BJ (cell line): ENCODE measurements at regions not wholly inside any gene's neighbourhood (a gene's known extent, or its start where the extent isn't known, plus 50 kb on each side); places are given as distances from the start of the nearest gene placed in this dataset.

ENCODE experiments used
- CTCF ChIA-PET: fragments of 350-600 bp; formaldehyde crosslinking; extraction: SDS; loops from one replicate; lab custom pipeline; 2021; ENCODE audit warnings: antibody characterized with exemption, inconsistent platforms; lab: Yijun Ruan, JAX
- POLR2A ChIA-PET: fragments of 300-600 bp; sonication (Branson Sonifier 250); formaldehyde crosslinking; extraction: SDS; loops from one replicate; lab custom pipeline; 2021; ENCODE audit warnings: antibody characterized with exemption; lab: Charles Lee
- DNase-seq: peaks from one replicate; pipeline ENCODE4 v3.0.0-alpha.2; 2011; ENCODE audit warnings: low read depth
- H3K27me3 ChIP-seq: 2 replicates; pipeline ENCODE4 v1.6.0; 2011; ENCODE audit warnings: low read length; ENCODE audit not compliant: control insufficient read depth, insufficient read depth
- H3K36me3 ChIP-seq: 2 replicates; pipeline ENCODE4 v1.5.1; 2011; ENCODE audit warnings: low read length; ENCODE audit not compliant: control insufficient read depth, insufficient read depth
- H3K4me3 ChIP-seq: 2 replicates; pipeline ENCODE4 v1.5.1; 2011; ENCODE audit warnings: low read depth, mild to moderate bottlenecking, control low read depth, low read length
- TF ChIP-seq, protein P1 (sequence below): IDR thresholded peaks from 2 replicates; pipeline ENCODE4 v1.5.1; 2011; ENCODE audit warnings: low read depth, mild to moderate bottlenecking, control low read depth, inconsistent platforms, low read length, moderate library complexity; ENCODE audit not compliant: insufficient read depth

DNA sequence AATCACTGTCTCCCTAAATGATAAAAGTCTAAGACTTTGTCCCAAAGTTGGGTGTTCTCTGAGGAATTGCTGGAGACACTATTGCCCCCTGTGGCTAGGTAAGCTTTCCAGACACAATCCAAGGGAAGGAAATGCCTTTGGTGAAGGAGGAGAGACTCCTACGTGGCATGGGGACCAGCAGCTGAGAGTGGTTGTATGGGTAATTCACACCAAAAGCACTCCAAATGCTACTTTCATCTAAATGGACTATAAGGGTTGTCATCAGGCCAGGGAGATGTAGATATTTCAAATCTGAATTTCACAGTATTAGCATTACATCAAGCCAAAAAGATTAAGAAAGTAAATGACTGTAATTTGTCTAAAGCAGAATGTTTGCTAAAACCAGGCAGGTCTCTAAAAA, 400.8 kb upstream of the THBS1 start:
- Histone ChIP-seq H3K36me3 (no peaks in the 10 kb centered on the region), H3K4me3 (no peak overlapping the region), H3K27me3 (no peaks in the 10 kb centered on the region)
- TF ChIP-seq, protein P1, sequence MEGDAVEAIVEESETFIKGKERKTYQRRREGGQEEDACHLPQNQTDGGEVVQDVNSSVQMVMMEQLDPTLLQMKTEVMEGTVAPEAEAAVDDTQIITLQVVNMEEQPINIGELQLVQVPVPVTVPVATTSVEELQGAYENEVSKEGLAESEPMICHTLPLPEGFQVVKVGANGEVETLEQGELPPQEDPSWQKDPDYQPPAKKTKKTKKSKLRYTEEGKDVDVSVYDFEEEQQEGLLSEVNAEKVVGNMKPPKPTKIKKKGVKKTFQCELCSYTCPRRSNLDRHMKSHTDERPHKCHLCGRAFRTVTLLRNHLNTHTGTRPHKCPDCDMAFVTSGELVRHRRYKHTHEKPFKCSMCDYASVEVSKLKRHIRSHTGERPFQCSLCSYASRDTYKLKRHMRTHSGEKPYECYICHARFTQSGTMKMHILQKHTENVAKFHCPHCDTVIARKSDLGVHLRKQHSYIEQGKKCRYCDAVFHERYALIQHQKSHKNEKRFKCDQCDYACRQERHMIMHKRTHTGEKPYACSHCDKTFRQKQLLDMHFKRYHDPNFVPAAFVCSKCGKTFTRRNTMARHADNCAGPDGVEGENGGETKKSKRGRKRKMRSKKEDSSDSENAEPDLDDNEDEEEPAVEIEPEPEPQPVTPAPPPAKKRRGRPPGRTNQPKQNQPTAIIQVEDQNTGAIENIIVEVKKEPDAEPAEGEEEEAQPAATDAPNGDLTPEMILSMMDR = no peak
- DNase-seq = no peak
- ChIA-PET CTCF (interaction anchor here (0.7 to 1.2 kb wide), 2 partner anchors 53 to 167 kb away, joined by 3 read pairs; no protein-coding TSS in a partner anchor), POLR2A (interaction anchor here (0.6 to 1.5 kb wide), 14 partner anchors 20 to 556 kb away, joined by 3 to 25 read pairs (median 4); no protein-coding TSS in a partner anchor)

DNA sequence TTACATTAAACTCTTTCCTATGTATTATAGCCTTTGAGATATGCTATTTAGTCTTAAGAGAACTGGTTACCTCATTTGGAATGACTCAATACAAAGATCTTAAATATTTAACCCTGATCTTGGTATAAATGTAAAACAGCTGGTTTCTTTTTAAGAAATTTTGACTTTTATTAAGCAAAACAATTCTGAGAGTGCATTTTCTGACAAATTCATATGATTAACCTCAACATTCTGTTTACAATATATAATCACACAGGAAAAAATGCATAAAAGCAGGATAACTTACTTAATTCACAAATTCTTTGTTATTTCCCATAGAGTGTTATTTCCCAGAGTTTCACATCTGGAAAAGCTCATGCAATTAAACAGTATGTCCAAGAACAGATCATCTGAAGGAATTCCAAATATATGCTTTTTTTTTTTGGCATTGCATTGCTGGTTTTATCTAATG, 400.4 kb upstream of the THBS1 start:
- TF ChIP-seq, protein P1 = no peak

DNA sequence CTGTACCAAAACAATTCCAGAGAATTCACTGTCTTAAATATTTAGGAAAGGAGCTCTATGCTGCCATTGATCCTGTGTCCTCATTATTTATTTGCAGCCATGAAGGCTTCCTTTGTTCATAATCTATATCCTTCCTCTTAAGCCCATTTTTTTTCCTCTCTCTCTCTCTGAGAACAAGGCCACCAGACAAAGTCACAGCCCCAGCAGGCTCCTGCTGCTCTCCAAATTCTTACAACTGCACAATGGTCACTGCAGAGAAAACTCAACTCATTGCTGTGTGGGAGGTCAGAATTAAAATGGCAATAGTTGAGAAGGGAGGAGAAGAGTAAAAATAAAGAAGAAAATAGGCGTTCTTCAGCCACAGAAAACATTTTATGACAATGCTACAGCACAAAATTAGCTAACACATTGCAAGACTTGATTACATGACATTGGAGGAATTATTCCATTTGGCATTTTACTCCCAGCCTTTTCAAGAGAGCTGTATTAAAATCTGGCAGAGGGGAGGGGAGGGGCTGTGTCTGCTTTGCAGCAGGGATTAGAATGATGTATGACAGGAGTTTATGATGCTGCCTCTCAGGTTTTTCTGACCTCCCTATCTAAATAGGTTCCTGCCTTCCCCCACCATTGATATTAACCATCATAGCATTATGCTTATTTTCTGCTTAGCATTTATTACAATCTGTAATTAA, 399.7 kb upstream of the THBS1 start:
- no peak for DNase-seq
- Histone ChIP-seq H3K36me3 (no peaks in the 10 kb centered on the region), H3K4me3 (no peak overlapping the region), H3K27me3 (no peaks in the 10 kb centered on the region)
- TF ChIP-seq, protein P1 = no peak
- ChIA-PET CTCF (interaction anchor here (0.7 to 1.2 kb wide), 5 partner anchors 26 to 473 kb away, joined by 3 read pairs; no protein-coding TSS in a partner anchor), POLR2A (interaction anchor here (0.6 to 1.6 kb wide), 13 partner anchors 50 to 399 kb away, joined by 3 to 25 read pairs (median 4); partner anchors contain the start of gene THBS1)

More for the DNA sequence above, 400.4 kb upstream of the THBS1 start:
- ChIA-PET CTCF (interaction anchor here (0.7 to 1.2 kb wide), 3 partner anchors 54 to 166 kb away, joined by 3 read pairs; no protein-coding TSS in a partner anchor), POLR2A (interaction anchor here (0.6 to 1.5 kb wide), 14 partner anchors 21 to 556 kb away, joined by 3 to 25 read pairs (median 4); no protein-coding TSS in a partner anchor)
- Histone ChIP-seq H3K27me3 (no peaks in the 10 kb centered on the region), H3K36me3 (no peaks in the 10 kb centered on the region), H3K4me3 (no peak overlapping the region)
- peak; percentile 94 for DNase-seq

DNA sequence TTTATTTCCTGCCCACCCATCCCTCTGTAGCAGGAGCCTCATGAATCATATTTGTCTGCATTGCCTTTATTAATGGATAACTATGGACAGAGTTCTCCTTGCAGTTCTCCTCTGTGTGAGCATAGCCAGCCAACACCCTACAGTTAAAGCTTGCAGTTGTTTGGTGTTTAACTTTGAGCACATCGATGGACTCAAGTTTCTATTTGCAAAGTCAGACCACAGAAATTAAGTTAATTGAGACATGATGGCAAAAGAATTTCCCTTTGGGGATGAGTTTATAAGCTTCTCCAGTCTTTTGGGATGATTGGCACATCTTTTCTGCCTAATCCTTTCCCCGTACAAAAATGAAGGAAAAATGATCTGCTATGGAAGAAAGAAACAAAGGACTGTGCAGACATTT, 398.9 kb upstream of the THBS1 start:
- CTCF ChIA-PET = interaction anchor here (1.0 to 1.2 kb wide), 2 partner anchors 27 to 474 kb away, joined by 3 read pairs; no protein-coding TSS in a partner anchor
- TF ChIP-seq, protein P1 = no peak
- POLR2A ChIA-PET = interaction anchor here (0.6 to 1.6 kb wide), 7 partner anchors 30 to 398 kb away, joined by 3 to 7 read pairs (median 4); partner anchors contain the start of gene THBS1
- peak; percentile 88 for DNase-seq
- H3K27me3 ChIP-seq = no peaks in the 10 kb centered on the region
- no peaks in the 10 kb centered on the region for H3K36me3 ChIP-seq
- H3K4me3 ChIP-seq = no peak overlapping the region
